ENCODE measurements at regions not wholly inside any gene's neighbourhood (a gene's known extent, or its start where the extent isn't known, plus 50 kb on each side); places are given as distances from the start of the nearest gene placed in this dataset.
"Not testable (repeated sequence)": the region's sequence is repeated elsewhere in the genome, so short reads cannot be mapped to it uniquely, and the experiment has no call there.

DNA sequence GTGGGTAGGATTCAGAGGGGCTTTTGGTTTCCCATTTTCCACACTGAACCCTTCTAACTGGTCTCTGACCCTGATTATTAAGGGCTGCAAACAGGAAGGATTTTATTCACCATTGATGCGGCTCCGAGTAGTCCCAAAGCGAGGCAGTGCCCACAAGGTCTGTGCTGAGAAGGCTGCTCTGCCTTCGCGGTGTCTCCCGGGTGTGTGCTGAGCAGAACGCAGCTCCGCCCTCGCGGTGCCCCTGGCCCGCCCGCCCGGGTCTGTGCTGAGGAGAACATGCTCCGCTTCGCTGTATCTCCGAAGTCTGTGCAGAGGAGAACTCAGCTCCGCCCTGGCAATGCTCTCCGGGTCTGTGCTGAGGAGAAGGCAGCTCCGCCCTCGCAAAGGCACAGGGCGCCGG, 530.7 kb downstream of the FOXD4L4 start:
- TF ChIP-seq, protein P1, sequence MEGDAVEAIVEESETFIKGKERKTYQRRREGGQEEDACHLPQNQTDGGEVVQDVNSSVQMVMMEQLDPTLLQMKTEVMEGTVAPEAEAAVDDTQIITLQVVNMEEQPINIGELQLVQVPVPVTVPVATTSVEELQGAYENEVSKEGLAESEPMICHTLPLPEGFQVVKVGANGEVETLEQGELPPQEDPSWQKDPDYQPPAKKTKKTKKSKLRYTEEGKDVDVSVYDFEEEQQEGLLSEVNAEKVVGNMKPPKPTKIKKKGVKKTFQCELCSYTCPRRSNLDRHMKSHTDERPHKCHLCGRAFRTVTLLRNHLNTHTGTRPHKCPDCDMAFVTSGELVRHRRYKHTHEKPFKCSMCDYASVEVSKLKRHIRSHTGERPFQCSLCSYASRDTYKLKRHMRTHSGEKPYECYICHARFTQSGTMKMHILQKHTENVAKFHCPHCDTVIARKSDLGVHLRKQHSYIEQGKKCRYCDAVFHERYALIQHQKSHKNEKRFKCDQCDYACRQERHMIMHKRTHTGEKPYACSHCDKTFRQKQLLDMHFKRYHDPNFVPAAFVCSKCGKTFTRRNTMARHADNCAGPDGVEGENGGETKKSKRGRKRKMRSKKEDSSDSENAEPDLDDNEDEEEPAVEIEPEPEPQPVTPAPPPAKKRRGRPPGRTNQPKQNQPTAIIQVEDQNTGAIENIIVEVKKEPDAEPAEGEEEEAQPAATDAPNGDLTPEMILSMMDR (IDR thresholded peaks at IDR 0.05): not testable (repeated sequence)
- TF ChIP-seq POLR2A (IDR thresholded peaks at IDR 0.05): not testable (repeated sequence)
